Astrocyte of the hippocampus (primary cell): ENCODE measurements at regions not wholly inside any gene's neighbourhood (a gene's known extent, or its start where the extent isn't known, plus 50 kb on each side); places are given as distances from the start of the nearest gene placed in this dataset.
A peak's percentile ranks its signal among the peaks of the same experiment; 100 is the strongest.
"Not testable (repeated sequence)": the region's sequence is repeated elsewhere in the genome, so short reads cannot be mapped to it uniquely, and the experiment has no call there.

ENCODE experiments used
- DNase-seq: peaks from one replicate; pipeline ENCODE4 v3.0.0; 2011; ENCODE audit warnings: low read depth, low spot score

DNA sequence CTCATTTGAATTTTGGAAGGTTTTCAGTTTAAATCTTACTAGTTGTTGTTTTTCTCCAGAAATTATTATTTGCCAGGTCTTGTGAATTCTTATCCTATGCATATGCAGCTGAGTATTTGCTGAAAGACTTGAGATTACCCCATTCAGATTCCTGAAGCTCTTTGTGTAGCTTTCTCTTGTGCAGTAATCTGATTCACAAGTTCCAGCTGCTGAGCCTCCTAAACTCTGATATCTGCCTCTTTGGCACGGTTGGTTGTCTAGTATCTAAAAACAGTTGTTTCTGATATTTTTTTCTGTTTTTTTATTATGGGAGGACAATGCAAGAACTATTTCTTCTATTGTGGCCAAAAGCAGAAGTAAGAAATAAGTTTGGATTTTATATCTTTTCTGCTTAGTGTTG is 863.9 kb upstream of the MANEA start:
- no peak for DNase-seq

DNA sequence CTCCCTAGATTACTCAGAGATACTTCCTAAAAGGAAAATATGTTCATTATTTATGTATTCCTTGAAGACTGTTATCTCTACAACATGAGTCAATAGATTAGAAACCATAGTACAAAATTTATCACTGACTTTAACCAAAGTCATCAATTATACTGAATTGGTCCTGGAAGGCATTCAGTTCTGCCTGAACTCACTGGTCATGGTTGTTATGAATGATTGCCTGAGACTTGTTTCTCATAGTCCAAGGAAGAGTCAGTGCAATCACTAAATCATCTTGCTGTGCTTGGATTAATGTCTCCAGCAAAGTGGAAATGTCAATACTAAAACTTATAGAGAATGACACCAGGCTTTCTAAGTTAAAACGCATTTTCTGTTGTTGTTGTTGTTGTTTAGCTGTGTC is 878.6 kb upstream of the MANEA start:
- DNase-seq: no peak

DNA sequence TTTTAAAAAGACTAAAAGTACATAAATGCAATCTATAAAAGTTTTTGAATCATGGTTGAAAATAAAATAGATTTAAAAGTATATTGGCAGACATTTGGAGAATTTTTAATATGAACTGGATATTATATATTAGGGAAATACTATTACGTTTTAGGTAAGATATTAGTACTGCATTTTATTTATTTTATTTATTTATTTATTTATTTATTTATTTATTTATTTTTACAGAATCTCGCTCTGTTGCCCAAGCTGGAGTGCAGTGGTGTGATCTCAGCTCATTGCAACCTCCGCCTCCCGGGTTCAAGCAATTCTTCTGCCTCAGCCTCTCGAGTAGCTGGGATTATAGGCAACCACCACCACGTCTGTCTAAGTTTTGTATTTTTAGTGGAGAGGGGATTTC is 890.1 kb upstream of the MANEA start:
- not testable (repeated sequence) for DNase-seq

DNA sequence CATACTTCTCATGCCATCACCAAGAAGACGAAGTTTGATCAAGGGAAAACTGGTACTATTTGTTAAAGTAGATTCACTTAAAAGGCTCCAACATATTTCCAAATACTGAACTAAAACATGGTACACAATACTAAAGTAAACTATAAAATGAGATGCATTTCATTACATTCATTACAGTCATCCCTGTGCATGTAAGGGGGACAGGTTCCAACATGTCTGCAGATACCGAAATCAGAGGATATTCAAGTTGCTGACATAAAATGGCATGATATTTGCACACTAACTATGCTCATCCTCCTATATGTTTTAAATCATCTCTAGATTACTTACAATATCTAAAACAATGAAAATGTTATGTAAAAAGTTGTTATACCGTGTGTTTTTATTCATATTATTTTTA is 893.9 kb upstream of the MANEA start:
- DNase-seq: no peak

DNA sequence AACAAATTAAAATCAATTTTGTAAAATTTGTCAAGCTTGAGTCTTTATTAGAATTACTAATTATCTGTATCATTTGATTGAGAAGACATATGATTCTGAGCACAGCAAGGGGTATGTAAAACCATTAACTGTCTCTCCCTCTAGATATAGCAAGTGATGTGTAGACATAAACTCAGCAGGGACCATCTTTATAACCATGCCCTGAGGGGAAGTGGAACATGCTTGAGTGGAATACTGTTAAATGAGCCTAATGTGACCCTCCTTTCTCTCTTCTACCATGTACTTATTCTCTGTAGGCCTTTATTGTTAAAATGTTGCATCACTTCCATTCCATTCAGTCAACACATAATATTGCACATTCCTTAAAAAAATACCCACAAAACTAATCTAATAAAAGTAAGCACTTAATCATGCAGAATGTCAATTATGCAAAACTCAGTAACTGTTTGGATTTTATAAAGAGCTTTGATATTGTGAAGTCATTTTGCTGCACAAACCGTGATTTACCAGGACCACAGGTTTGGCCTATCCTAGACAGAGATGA is 896.6 kb upstream of the MANEA start:
- no peak for DNase-seq

- DNase-seq: no peak
Observed at GRCh38 chr6:94673251-94673650, 904.1 kb upstream of the MANEA start.

DNA sequence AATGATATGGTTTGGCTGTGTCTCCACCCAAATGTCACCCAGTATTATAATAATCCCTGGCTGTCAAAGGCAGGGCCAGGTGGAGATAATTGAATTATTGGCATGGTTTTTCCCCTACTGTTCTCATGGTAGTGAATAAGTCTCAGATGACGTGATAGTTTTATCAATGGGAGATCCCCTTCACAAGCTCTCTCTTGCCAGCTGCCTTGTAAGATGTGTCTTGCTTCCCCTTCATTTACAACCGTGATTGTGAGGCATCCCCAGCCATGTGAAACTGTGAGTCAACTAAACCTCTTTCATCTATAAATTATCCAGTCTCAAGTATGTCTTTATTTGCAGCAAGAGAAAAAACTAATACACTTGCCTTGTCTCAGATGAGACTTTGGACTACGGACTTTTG is 907.3 kb upstream of the MANEA start:
- DNase-seq: no peak

DNA sequence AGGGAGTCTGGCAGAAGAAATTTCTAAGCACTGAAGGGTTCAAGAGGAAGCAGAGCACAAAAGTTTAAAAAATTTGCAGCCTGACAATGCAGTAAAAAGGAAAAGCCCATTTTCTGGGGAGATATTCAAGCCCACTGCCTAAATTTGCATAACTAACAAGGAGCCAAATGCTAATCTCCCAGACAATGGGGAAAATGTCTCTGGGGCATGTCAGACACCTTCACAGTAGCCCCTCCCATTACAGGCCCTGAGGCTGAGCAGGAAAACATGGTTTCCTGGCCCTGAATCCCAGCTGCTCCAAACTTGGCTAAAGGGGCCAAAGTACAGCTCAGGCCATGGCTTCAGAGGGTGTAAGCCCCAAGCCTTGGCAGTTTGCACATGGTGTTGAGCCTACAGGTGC is 908.5 kb upstream of the MANEA start:
- DNase-seq: no peak

DNA sequence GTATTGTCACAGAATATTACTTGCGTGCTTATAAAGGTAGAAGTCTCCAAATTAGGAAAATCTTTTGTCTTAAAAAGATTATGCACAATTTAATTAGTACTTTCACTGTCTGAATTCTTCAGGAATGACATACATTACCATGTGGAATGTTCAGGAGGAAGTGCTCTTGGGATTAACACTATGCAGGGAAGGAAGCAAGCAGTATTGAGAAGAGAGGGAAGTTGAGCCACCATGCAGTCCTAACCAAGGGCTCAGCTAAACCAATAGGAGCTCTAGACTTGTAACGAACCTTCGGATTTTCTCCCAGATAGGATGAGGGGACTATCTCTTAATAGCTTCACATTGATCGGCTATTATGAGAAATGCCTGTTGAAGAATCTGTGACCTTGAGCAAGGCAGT is 918.4 kb upstream of the MANEA start:
- DNase-seq: no peak

GRCh38 chr6:94651239-94651638 is 926.1 kb upstream of the MANEA start:
- no peak for DNase-seq

GRCh38 chr6:94645191-94645590 is 932.1 kb upstream of the MANEA start:
- no peak for DNase-seq

DNA sequence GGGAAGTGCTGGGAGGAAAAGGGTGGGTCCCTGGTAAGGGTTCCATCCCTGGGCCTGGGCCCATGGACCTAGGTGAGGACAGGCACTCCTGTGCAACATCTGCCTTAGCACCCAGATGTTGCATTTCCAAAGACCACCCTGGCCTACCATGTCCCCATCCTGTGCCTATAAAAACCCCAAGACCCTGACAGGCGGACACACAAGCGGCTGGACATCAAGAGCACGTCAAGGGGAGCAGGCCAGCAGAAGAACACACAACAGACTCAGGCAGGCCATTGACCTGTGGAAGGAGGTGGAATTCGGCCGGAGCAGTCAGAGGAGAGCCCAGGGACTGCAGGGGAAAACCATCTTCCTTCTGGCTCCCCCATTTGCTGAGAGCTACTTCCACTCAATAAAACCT is 937.8 kb upstream of the MANEA start:
- no peak for DNase-seq

DNA sequence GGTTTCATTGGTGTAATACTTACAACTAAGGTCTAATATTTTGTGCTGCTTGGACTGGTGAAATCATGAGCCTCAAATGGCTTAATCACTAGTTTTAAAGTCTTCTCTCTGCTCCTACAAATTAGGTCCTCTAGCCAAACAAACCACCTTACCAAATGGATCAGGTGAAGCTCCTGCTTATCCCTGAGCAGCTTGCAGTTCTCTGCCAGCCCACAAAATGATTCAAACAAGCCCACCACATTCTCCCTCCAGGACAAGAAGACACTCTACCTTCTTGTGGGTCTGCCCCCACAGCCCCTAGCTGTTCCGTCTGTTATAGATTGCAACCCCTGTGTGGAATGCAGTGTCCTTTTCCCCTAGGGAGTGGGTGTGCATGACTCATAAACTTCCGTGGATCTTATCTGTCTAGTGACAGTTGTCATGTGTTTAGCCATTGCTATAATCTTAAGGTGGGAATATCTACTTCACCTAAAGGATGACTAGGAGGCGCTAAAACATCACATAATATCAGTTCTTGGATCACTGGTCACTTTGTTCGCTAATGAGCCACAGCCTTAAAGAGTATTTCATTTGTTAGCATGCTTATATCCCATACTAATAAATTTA is 940.5 kb upstream of the MANEA start:
- peak; percentile 2 for DNase-seq

GRCh38 chr6:94623586-94623985 is 953.7 kb upstream of the MANEA start:
- no peak for DNase-seq

DNA sequence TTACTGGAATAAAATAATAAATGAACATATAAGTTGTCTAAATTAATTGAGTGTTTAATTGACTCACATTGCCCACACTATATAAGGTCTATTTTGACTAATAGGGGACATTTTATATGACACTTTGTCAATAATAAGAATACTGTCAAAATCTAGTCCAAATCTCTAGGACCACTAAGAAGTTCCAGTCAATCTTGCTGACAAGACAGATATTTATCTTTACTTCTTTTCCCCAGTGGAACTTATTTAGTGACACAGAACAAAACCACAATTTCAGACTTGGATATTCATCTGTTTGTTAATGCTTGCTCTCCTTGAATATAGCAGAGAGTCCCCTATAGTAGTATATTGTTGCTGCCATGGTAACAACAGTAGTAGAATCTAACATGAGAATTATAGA is 954.6 kb upstream of the MANEA start:
- DNase-seq: no peak

- DNase-seq: no peak
Observed at GRCh38 chr6:94600636-94601035, 976.7 kb upstream of the MANEA start.

GRCh38 chr6:94597487-94597886 is 979.8 kb upstream of the MANEA start:
- no peak for DNase-seq

GRCh38 chr6:94590416-94590815 is 986.9 kb upstream of the MANEA start:
- DNase-seq: no peak

- no peak for DNase-seq
Observed at GRCh38 chr6:94588301-94588700, 989.0 kb upstream of the MANEA start.

DNA sequence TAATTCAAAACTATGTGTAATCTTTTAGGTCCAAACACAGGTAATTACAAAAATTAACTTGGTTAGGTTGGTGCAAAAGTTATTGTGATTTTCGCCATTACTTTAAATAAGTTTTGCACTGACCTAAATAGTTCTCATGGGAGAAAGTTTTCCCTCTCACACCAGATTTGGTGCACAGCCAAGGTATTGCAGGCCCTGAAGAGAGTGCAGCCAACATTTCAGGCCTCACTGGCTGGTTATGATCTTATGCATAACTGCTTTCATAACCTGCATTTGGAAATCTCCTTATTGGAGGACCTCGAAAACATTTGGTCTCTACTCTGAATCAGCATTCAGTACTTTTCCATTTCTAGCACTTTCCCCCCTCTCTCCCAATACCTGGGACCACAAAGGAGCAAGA is 993.1 kb upstream of the MANEA start:
- DNase-seq: no peak

DNA sequence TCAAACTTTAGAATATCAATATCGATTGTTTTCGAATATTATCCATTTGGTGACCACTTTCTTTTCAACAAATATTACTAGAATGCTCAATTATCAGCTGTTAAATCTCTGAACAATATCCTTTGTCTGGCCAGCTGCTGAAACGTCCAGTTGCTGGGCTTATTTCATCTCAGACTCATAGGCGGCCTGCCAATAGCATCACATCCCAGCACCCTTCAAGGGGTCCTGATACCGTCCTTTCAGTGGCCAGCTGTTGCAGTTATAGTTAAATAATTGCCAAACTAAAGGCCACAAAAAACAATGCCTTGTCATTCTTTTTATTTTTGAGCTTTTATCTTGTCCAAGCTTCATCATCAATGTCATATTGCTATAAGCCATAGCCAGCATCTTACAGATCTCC is 1006.8 kb upstream of the MANEA start:
- DNase-seq: no peak

GRCh38 chr6:94562846-94563245 is 1014.5 kb upstream of the MANEA start:
- DNase-seq: no peak

DNA sequence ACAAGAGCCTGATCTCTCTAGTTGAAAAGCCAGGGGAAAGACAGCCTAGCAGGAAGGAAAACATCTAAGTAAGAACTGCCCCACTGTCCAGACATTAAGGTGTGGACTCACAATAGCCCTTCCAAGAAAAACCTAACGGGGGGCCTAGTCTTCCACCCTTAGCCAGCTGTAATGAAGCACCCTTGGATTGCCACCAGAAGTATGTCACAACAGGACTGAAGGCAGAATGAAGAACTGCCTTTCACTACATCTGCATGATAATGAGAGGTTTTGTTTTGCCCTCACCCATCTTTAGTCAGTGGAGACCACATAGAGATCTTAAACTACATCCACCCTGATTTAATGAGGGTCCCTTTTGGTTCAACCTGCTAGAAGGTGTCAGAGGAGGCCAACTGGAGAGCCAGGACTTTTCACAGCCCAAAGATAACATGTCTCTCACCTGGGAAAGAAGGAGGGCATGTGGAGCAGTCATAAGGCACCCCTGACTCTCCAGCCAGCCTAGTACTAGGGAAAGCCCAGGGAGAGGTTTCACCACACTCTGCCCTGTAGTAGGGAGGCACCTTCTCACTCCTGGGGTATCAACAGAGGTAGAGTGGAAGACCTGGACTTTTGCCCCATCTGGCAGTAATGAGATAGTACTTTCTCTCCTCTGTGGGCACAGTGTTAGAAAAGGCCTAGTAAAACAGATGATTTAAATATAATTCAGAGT is 1017.4 kb upstream of the MANEA start:
- no peak for DNase-seq

DNA sequence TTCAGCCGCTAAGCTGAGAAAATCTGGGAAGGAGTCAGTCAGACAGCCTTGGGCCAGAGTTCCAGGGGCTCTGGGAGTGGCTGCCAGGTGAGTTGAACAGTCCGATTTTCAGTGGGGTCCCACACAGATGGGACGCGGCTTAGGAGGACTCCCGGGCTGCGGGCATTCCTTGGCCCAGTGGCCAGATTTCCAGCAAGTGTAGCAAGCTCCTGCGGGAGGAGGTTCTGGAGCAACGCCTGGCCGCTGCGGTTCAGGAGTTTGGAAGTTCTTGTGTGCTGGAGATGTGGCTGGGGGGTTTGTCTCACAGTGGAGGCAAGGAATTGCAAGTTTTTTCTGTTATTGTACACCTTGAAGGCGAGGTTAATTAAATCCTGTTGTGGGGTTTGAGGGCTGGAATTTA is 1020.1 kb upstream of the MANEA start:
- DNase-seq: not testable (repeated sequence)
